ENCODE measurements at regions not wholly inside any gene's neighbourhood (a gene's known extent, or its start where the extent isn't known, plus 50 kb on each side); places are given as distances from the start of the nearest gene placed in this dataset.
"Not testable (repeated sequence)": the region's sequence is repeated elsewhere in the genome, so short reads cannot be mapped to it uniquely, and the experiment has no call there.

GRCh38 chr5:86671536-86671935 is 53.8 kb downstream of the COX7C start:
- intact Hi-C loops (cut with DNase I), result no loop called here
- DNase-seq (ENCODE audit: low spot score), result no peak

- no peak for DNase-seq (ENCODE audit: low spot score)
- intact Hi-C loops (cut with DNase I), result no loop called here
Observed at GRCh38 chr5:86674069-86674468, 56.3 kb downstream of the COX7C start.

GRCh38 chr5:86675311-86675710 is 57.6 kb downstream of the COX7C start:
- intact Hi-C loops (cut with DNase I), result no loop called here
- no peak for DNase-seq (ENCODE audit: low spot score)

- intact Hi-C loops (cut with DNase I), result no loop called here
- no peak for DNase-seq (ENCODE audit: low spot score)
Observed at GRCh38 chr5:86679529-86679928, 61.8 kb downstream of the COX7C start.

- intact Hi-C loops (cut with DNase I), result loop anchor here (10.0 kb wide), 1 partner anchor 285 kb away; no protein-coding TSS in a partner anchor
- no peak for DNase-seq (ENCODE audit: low spot score)
Observed at GRCh38 chr5:86679949-86680348, 62.2 kb downstream of the COX7C start.

GRCh38 chr5:86684222-86684621 is 66.5 kb downstream of the COX7C start:
- intact Hi-C loops (cut with DNase I), result loop anchor here (10.0 kb wide), 1 partner anchor 281 kb away; no protein-coding TSS in a partner anchor
- no peak for DNase-seq (ENCODE audit: low spot score)

DNA sequence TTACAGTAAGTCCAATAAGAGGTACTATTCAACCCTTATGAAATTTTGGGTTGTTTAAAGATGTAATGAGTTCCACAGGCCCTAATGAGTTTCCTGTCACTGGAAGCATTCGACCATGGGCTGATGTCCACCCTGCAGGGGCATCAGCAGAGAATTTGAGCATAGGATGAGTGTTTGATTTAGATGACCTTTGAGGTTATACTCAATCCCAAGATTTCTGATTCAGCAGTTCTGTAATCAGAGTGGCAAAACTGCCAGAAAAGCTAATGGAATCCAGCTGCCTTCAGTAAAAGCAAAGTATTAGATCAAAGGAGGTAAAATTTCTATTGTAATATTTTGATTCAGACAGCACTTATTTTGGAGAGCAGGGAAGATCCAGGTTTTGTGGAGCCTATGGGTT is 68.3 kb downstream of the COX7C start:
- no peak for DNase-seq (ENCODE audit: low spot score)
- intact Hi-C loops (cut with DNase I), result loop anchor here (10.0 kb wide), 1 partner anchor 279 kb away; no protein-coding TSS in a partner anchor

GRCh38 chr5:86688406-86688805 is 70.7 kb downstream of the COX7C start:
- intact Hi-C loops (cut with DNase I), result loop anchor here (10.0 kb wide), 1 partner anchor 276 kb away; no protein-coding TSS in a partner anchor
- no peak for DNase-seq (ENCODE audit: low spot score)

DNA sequence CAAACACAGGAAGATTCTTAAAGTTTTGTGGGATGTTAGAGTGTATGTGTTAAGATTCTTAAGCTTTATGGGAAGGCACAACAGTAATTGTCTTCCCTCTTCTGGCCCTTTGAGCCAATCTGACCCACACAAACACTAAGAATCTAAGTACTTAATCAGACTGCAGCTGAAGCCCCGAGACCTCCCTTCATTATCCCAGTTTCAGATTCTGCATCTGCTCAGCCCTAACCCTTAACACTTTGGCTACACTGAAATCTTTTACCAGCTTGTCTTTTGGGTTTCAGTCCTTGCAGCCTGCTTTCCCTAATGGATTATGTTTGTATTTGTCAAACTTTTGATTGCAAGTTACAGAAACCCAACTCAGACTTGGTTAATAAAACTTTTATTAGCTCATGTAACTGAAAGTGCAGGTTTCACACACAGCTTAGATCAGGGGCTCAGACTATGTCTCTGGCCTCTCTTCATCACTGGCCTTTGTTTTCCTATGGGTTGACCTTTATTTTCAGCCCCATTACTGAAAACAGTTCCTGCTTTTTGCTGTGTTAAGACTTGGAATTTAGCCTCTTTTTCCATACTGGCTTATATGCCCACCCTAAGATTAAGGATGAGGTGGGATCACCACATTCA is 71.5 kb downstream of the COX7C start:
- DNase-seq (ENCODE audit: low spot score), result no peak
- intact Hi-C loops (cut with DNase I), result loop anchor here (10.0 kb wide), 1 partner anchor 276 kb away; no protein-coding TSS in a partner anchor

GRCh38 chr5:86709157-86709881 is 91.6 kb downstream of the COX7C start:
- intact Hi-C loops (cut with DNase I), result no loop called here
- DNase-seq (ENCODE audit: low spot score), result no peak

- intact Hi-C loops (cut with DNase I), result no loop called here
- no peak for DNase-seq (ENCODE audit: low spot score)
Observed at GRCh38 chr5:86716121-86716520, 98.4 kb downstream of the COX7C start.

DNA sequence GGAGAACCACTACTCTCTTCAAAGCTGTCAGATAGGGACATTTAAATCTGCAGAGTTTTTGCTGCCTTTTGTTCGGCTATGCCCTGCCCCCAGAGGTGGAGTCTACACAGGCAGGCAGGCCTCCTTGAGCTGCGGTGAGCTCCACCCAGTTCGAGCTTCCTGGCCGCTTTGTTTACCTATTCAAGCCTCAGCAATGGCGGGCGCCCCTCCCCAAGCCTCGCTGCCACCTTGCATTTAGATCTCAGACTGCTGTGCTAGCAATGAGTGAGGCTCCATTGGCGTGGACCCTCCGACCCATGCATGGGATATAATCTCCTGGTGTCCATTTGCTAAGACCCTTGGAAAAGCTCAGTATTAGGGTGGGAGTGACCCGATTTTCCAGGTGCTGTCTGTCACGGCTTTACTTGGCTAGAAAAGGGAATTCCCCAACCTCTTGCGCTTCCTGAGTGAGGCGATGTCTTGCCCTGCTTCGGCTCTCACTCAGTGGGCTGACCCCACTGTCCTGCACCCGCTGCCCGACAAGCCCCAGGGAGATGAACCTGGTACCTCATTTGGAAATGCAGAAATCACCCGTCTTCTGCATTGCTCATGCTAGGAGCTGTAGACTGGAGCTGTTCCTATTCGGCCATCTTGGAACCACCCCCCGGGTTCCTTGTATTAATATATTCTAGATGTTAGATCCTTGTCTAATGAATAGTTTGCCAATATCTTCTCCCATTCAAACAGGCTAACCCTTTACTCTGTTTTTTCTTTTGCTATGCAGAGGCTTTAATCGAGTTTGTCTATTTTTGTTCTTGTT is 113.8 kb downstream of the COX7C start:
- DNase-seq (ENCODE audit: low spot score); intact Hi-C loops (cut with DNase I): not testable (repeated sequence)

DNA sequence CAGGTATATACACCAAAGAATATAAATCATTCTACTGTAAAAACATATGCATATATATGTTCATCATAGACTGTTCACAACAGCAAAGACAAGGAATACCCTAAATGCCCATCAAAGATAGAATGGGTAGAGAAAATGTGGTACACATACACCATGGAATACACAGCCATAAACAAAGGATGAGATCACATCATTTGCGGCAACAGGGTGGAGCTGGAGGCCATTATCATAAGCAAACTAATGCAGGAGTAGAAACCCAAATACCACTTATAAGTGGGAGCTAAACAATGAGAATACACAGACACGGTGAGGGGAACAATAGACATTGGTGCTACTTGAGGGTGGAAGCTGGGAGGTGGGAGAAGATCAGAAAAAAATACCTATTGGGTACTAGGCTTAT is 117.6 kb downstream of the COX7C start:
- intact Hi-C loops (cut with DNase I), result no loop called here
- no peak for DNase-seq (ENCODE audit: low spot score)

DNA sequence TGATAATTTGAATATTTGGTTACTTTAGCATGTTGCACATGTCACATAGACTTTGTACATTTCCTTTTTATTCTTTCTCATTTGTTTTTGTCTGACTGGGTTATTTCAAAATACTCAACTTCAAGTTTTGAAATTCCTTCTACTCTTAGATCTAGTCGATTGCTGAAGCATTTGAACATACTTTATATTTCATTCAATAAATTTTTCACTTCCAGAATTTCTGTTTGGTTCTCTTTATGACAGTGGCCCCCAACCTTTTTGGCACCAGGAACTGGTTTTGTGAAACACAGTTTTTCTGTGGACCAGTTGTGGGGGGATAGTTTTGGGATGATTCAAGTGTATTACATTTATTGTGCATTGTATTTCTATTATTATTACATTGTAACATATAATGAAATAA is 119.8 kb downstream of the COX7C start:
- intact Hi-C loops (cut with DNase I), result no loop called here
- DNase-seq (ENCODE audit: low spot score), result no peak

DNA sequence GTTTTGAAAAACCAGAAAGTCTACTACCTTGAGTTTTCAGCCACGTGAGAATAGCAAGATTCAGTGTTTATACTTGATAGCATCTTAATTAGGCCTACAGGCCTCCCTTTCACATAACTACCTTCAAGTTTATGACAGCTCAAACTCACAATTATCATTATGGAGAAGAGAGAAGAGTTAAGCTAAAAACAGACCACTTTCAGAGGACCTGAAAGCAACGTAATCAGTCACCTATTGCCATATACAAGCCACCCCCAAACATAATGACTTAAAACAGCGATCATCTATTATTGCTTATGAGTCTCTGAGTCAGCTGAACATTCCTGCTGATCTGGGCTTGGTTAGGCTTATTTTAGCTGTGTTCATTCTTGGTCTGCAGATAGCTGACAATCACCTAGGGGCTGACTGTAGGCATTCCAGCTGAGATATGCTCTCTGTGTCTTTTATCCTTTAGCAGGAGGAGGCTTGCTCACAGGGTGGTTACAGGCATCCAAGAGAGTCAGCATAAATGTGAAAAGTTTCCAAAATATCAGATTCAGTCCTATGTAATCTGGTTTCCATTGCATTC is 130.9 kb downstream of the COX7C start:
- intact Hi-C loops (cut with DNase I), result no loop called here
- DNase-seq (ENCODE audit: low spot score), result no peak

DNA sequence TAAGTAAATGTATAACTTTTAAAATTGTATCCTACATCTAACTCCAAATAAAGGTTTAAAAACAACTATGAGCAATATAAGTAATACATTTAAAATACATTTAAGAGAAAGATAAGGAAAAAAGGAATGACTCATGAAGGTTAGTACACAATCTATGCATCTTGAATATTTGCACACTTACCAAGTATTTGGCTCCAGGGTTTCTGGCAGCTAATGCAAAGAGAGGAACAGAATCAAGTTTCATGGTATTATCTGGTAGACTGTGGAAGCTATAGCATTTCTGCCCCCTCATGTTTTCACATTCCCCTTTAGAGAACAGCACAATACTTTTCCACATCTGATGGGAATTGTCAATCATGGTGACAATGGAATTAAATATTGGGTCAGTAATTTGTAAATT is 132.1 kb downstream of the COX7C start:
- intact Hi-C loops (cut with DNase I), result no loop called here
- no peak for DNase-seq (ENCODE audit: low spot score)

DNA sequence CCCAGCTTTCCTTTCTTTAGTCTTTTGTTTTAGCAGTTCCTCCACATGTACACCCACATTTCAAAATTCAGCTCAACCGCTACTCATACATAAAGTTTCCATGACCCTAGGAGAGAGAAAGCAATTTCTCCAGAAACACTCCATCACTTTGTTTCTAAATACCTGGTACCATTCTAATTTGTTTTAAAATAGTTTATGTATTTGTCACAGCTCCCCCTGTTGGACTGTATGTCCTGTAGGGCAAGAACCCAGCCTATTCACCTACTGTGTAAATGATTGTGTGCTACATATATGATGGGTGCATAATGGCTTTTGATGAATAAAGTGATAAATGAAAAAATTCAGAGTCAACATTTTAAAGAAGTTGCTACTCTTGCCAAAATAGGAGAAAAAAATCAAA is 139.1 kb downstream of the COX7C start:
- DNase-seq (ENCODE audit: low spot score), result no peak
- intact Hi-C loops (cut with DNase I), result no loop called here

DNA sequence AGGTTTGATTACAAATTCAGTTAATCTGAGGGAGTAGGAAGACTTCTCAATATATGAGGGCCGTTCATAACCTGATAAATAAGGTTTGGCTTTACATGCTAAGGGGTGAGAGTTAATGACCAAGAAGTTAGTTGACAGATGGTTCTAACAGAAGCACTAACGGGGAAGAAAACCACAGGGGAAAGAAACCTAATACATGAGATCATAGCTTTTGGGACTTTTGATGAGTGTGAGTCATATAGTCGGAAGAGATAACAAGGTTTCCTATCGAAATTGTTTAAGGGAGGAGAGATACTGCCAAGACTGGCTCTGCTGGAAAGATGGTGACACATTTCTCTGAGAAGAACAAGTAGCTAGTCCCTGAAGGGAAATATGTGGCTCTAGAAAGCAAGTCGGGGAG is 140.1 kb downstream of the COX7C start:
- DNase-seq (ENCODE audit: low spot score), result no peak
- intact Hi-C loops (cut with DNase I), result no loop called here

DNA sequence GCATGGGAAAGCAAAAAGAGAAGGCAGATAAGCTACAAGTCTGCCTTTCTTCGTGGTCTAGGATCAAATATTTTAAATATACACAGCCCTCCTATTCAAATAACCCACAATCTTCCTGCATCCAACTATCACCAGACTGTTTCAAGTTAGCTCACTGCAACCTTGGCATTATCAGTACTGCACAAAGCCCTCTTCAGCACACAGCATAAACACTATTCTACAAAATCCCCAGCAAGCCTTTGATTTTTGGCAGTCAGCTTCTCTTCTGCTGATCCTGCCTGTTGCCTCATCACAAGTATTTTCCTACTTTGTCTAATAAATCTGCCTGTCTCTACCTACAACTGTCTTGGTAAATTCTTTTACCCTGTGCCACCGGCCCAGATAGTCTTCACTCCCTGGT is 142.9 kb downstream of the COX7C start:
- DNase-seq (ENCODE audit: low spot score), result no peak
- intact Hi-C loops (cut with DNase I), result no loop called here

DNA sequence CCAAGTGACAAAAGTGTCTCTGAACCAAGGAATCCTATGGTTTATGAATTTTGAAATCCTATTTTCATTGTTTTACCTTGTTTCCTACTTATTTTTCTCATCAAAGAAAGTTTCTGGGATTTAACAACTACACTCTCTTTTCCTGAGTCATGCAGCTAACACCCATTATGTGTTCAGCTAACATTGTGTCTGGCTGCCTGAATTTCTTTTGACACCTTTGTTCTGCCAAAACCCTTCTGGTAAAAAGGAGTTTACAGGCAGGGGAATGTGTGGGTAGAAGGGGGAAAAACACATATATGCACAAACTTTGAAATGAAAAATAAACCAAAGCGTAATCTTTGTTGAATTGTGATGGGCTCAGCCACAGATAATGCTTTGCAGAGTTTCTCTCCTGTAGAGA is 146.2 kb downstream of the COX7C start:
- DNase-seq (ENCODE audit: low spot score), result no peak
- intact Hi-C loops (cut with DNase I), result no loop called here

Data from cardiac septum (tissue), 1 donor.